D721Med (cell line): ENCODE measurements at regions not wholly inside any gene's neighbourhood (a gene's known extent, or its start where the extent isn't known, plus 50 kb on each side); places are given as distances from the start of the nearest gene placed in this dataset.

ENCODE experiments used
- DNase-seq: peaks from one replicate; pipeline ENCODE4 v3.0.0; 2011; ENCODE audit warnings: low spot score; ENCODE audit not compliant: insufficient read length
- FAIRE-seq: peaks from 2 replicates; lab custom pipeline; 2011; peaks lifted over from hg19 to GRCh38; lab: Jason Lieb, UNC
- TF ChIP-seq, protein P1 (sequence below): IDR thresholded peaks from 2 replicates; pipeline ENCODE4 v1.5.1; 2012; ENCODE audit warnings: mild to moderate bottlenecking, control low read depth; ENCODE audit not compliant: insufficient read depth; ENCODE audit errors: missing control alignments

DNA sequence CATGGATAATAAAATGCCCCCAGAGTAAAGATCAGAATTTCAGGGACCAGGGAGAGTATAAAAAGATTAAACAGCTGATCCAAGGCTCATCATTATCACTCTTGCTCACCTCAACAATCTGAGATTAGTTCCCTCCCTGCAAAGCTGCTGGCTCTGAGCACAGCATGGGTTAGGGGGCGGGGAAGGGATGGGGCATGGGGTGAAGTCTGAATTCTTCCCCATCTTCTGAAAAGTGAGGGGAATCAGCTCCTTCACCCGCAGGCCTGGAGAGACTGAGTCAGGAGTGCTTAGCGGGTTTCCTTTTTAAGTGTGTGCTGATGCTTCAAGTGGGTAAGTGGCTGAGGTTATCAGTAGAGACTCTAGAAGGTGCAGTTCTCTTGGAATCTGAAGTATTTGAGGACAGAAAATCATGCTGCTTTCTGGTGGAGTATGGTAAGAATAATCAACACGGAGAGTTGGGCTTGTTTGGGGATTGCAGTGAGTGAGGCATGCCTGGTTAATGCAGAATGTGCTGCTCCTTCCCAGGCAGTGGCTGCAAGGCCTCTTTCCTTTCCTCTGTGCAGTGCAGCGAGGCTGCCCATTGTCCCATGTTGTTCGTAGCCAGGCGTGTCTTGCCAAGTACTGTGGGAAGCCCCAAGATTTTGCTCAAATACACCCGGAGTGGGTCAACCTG lies 59.2 kb upstream of the TRAK1 start:
- TF ChIP-seq, protein P1, sequence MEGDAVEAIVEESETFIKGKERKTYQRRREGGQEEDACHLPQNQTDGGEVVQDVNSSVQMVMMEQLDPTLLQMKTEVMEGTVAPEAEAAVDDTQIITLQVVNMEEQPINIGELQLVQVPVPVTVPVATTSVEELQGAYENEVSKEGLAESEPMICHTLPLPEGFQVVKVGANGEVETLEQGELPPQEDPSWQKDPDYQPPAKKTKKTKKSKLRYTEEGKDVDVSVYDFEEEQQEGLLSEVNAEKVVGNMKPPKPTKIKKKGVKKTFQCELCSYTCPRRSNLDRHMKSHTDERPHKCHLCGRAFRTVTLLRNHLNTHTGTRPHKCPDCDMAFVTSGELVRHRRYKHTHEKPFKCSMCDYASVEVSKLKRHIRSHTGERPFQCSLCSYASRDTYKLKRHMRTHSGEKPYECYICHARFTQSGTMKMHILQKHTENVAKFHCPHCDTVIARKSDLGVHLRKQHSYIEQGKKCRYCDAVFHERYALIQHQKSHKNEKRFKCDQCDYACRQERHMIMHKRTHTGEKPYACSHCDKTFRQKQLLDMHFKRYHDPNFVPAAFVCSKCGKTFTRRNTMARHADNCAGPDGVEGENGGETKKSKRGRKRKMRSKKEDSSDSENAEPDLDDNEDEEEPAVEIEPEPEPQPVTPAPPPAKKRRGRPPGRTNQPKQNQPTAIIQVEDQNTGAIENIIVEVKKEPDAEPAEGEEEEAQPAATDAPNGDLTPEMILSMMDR = no peak
- DNase-seq (no peak), FAIRE-seq (peak; percentile 87)

DNA sequence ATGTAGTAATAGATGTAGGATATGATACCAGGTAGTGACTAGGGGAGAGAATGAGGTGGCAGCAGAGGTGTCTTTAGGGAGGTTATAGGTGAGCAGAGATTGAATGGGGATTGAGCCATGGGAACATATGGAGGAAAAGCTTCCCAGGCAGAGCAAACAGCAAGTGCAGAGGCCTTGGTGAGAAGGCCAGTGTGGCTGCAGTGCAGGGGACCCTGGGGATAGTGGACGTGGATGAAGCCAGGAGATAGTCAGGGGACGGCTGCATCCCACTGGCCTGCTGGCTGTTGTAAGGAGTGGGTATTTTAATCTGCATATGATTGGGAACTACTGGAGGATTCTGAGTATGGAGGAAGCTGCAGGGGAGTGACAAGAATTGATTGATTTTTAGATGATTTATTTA lies 62.7 kb upstream of the TRAK1 start:
- TF ChIP-seq, protein P1 = no peak
- DNase-seq = no peak
- no peak for FAIRE-seq

DNA sequence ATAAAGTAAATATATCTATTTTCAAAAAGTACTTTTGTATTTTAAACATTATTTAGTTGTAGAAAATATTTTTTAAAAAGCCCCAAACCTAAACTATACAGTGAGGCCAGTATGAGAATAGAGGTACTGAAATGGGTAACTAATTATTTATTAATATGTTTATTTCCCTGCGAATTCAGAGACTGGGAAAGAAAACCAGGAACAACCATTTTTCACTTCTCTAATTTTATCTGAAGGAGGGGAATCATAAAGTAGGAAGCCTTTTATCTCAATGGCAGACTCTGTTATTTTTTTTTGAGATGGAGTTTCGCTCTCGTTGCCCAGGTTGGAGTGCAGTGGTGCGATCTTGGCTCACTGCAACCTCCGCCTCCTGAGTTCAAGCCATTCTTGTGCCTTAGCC lies 63.6 kb upstream of the TRAK1 start:
- DNase-seq (no peak), FAIRE-seq (no peak)
- TF ChIP-seq, protein P1 = no peak

DNA sequence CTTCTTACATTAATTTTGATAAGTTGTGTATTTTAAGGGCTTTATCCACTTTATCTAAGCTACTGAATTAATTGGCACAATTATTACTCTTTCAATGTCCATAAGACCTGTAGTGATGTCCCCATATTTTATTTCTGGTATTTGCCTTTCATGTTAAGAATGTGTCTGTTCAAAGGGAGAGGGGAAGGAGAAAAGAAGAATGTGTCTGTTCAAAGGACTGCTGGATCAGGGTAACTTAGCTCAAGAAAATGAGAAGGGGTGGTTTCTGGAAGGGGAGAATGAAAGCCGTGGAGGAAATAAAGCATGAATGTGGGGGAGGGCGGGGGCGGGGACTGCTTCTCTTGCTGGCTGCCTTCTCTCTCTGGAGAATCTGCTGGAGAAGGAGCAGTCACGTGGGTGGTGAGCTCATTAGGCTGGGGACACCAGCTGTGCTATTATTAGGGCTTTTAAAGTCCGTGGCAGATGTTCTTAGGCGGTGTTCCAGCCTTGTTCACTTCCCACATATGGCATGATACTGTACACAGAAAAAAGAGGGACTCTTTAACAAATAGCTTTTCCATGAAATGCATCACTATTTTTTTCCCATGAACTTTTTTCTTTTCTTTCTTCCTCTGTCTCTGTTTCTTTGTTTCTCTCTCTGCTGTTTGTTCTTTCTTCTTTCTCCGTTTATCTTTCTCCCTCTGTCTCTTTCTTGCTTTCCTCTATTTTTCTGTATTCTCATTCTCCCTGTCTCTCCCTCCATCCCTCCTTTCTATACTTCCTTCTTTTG lies 63.7 kb upstream of the ULK4 start:
- TF ChIP-seq, protein P1 = no peak
- DNase-seq (peak; percentile 60), FAIRE-seq (peak; percentile 74)

DNA sequence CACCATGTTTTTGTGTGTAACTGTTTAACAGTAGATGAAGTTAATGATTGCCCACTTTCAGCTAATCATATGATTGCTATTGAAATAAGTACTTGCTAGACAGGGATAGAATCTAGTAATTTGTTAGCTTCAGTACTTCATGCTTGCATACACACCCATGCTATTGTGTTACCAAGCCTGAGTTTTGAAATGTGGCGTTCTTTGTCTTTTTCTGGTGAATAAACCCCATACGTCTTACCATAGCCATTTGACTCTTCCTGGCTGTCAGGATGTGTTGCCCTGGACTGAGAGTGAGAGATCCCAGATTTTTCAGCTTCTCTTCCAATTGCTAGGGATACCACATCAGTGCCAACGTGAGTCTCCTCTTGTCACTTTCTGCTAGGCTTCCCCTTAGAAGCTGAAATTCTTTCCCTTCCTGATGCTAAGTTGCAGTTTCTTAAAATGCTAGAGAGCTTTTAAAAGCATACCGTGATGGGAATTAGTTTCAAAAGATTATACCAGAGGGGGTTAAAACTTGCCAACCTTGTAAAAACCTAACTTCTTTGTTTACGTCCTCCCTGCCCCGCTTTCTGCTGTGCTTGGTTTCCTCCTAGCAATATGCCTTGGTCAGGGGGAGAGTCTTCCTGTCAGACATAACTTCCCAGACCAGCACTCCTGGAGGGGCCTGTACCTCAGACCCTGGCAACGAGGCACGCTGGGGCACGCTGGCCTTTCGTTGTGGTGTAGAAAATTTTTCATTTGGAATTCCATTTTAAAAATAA lies 62.9 kb upstream of the ULK4 start:
- TF ChIP-seq, protein P1 = no peak
- no peak for FAIRE-seq
- DNase-seq = no peak

DNA sequence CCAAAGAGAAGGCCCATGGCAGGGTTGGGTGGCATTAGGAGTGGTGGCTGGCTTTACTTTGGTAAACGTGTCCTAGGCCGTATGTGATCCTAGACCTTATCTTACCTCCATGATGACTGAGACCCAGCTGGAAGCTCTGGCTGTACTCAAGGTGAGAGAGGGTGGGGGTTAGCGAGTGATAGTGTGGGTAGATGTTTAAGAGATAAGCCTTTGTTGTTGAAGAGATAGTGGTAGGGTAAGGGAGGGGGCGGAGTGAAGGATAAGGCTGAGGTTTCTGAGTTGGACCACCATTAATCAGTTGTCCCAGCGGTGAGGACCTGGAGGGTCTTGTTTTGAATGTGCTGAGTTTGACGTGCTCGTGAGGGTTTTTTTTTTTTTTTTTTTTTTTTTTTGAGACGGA lies 61.5 kb upstream of the ULK4 start:
- DNase-seq (no peak), FAIRE-seq (no peak)
- TF ChIP-seq, protein P1 = no peak
